Breast epithelium (tissue), 3 donors: ENCODE measurements at regions not wholly inside any gene's neighbourhood (a gene's known extent, or its start where the extent isn't known, plus 50 kb on each side); places are given as distances from the start of the nearest gene placed in this dataset.

Source experiments
- POLR2A ChIP-seq: fragments of 450-650 bp; IDR thresholded peaks from one replicate; pipeline ENCODE4 v1.6.1; 2016; ENCODE audit warnings: antibody characterized with exemption, mild to moderate bottlenecking, moderate library complexity
- TF ChIP-seq, protein P1 (sequence below), 3 donors: fragments of 450-650 bp; IDR thresholded peaks; one replicate each; pipeline ENCODE4 v1.5.1; 2016 to 2017; ENCODE audit warnings: antibody characterized with exemption in 3 of 3, mild to moderate bottlenecking in 3 of 3, moderate library complexity in 3 of 3

DNA sequence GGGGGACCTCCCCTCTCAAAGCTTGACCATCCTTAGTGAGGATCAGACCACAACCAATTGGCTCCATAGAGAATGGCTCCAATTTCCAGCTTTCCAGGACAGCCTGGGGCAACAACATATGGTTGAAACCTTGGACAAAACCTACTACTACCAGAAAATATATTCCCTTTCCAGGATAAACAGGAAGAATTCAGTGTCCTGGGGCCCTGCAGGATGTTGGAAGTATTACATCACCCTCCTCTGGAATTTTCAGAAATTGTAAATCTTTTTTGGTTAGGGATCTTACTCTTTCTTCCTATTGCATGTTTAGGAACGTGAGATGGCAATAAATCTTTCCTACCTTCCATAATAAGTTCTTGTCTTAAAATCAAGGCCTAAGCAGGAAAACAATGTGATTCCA is 158.9 kb upstream of the MEIS1 start:
- TF ChIP-seq, protein P1, sequence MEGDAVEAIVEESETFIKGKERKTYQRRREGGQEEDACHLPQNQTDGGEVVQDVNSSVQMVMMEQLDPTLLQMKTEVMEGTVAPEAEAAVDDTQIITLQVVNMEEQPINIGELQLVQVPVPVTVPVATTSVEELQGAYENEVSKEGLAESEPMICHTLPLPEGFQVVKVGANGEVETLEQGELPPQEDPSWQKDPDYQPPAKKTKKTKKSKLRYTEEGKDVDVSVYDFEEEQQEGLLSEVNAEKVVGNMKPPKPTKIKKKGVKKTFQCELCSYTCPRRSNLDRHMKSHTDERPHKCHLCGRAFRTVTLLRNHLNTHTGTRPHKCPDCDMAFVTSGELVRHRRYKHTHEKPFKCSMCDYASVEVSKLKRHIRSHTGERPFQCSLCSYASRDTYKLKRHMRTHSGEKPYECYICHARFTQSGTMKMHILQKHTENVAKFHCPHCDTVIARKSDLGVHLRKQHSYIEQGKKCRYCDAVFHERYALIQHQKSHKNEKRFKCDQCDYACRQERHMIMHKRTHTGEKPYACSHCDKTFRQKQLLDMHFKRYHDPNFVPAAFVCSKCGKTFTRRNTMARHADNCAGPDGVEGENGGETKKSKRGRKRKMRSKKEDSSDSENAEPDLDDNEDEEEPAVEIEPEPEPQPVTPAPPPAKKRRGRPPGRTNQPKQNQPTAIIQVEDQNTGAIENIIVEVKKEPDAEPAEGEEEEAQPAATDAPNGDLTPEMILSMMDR (IDR thresholded peaks at IDR 0.05): no peak
- no peak for TF ChIP-seq POLR2A
